Testis (tissue), 2 donors: ENCODE measurements at regions not wholly inside any gene's neighbourhood (a gene's known extent, or its start where the extent isn't known, plus 50 kb on each side); places are given as distances from the start of the nearest gene placed in this dataset.

Source experiments
- DNase-seq: peaks from one replicate; pipeline ENCODE4 v3.0.0-alpha.2; 2019
- H3K27ac ChIP-seq, 2 donors: fragments of 200-600 bp; sonication (generic); one replicate each; pipeline ENCODE4 v1.5.1; 2019
- H3K27me3 ChIP-seq: fragments of 200-600 bp; sonication (generic); one replicate; pipeline ENCODE4 v1.5.1; 2019
- H3K36me3 ChIP-seq: fragments of 200-600 bp; sonication (generic); one replicate; pipeline ENCODE4 v1.5.1; 2017; ENCODE audit warnings: low read depth; ENCODE audit errors: missing control alignments
- H3K4me1 ChIP-seq: fragments of 200-600 bp; sonication (generic); one replicate; pipeline ENCODE4 v1.5.1; 2019
- H3K4me3 ChIP-seq, 2 donors: fragments of 200-600 bp; sonication (generic); one replicate each; pipeline ENCODE4 v1.5.1; 2017 to 2019
- H3K9me3 ChIP-seq: fragments of 200-600 bp; sonication (generic); one replicate; pipeline ENCODE4 v1.5.1; 2017
- CTCF ChIP-seq, 3 experiments: fragments of 450-650 bp in 2 of 3; fragments of 200-600 bp in 1 of 3; sonication (generic) in 1 of 3; IDR thresholded peaks; one replicate each; pipeline ENCODE4 v1.5.1; 2016 to 2019; ENCODE audit warnings: antibody characterized with exemption in 3 of 3, mild to moderate bottlenecking in 2 of 3, moderate library complexity in 1 of 3
- POLR2A ChIP-seq: fragments of 450-650 bp; IDR thresholded peaks from one replicate; pipeline ENCODE4 v1.6.1; 2017; ENCODE audit warnings: antibody characterized with exemption, mild to moderate bottlenecking, moderate library complexity
- WGBS, 2 donors: methylation state at CpG; one replicate each; pipeline ENCODE4 v1.1.5; 2018; 5-methylcytosine and 5-hydroxymethylcytosine counted together
- intact Hi-C: fragments of 100-400 bp; cut with DNase I; formaldehyde crosslinking; loops from one replicate; pipeline ENCODE4 v1.15.1; 2023; ENCODE audit warnings: low total_unique reads

- TF ChIP-seq POLR2A (no peak), CTCF (IDR thresholded peaks at IDR 0.05) (no peak)
- Histone ChIP-seq H3K36me3 (no peaks in the 10 kb centered on the region), H3K4me1 (no peaks in the 10 kb centered on the region), H3K9me3 (no peaks in the 10 kb centered on the region), H3K27ac (no peak overlapping the region), H3K27me3 (no peaks in the 10 kb centered on the region), H3K4me3 (no peak overlapping the region)
- DNase-seq, result no peak
- intact Hi-C loops, result no loop called here
- 89 to 95% methylated on average over 3 to 4 of the region's 4 CpGs for WGBS, 2 donors
These were observed 132.5 kb upstream of the PTER start for GRCh38 chr10:16304311-16304710.

- 61 to 78% methylated on average over 1 of the region's 1 CpG for WGBS, 2 donors
- no peaks in the 10 kb centered on the region for H3K36me3 ChIP-seq
- H3K9me3 ChIP-seq, result no peaks in the 10 kb centered on the region
- no peaks in the 10 kb centered on the region for H3K27me3 ChIP-seq
- TF ChIP-seq POLR2A (no peak), CTCF (IDR thresholded peaks at IDR 0.05) (no peak)
- H3K27ac ChIP-seq, result no peak overlapping the region
- no peaks in the 10 kb centered on the region for H3K4me1 ChIP-seq
- intact Hi-C loops, result no loop called here
- no peak for DNase-seq
- H3K4me3 ChIP-seq, result no peak overlapping the region
These were observed 126.4 kb upstream of the PTER start for GRCh38 chr10:16310440-16310839.

- no peaks in the 10 kb centered on the region for H3K27me3 ChIP-seq
- H3K4me1 ChIP-seq, result no peaks in the 10 kb centered on the region
- no peak for TF ChIP-seq POLR2A
- no peak for TF ChIP-seq CTCF (IDR thresholded peaks at IDR 0.05)
- no peak for DNase-seq
- H3K9me3 ChIP-seq, result no peaks in the 10 kb centered on the region
- no peak overlapping the region for H3K27ac ChIP-seq
- intact Hi-C loops, result no loop called here
- no peak overlapping the region for H3K4me3 ChIP-seq
- no peaks in the 10 kb centered on the region for H3K36me3 ChIP-seq
These were observed 122.6 kb upstream of the PTER start for GRCh38 chr10:16314259-16314658.

- no peak for DNase-seq
- TF ChIP-seq POLR2A (no peak), CTCF (IDR thresholded peaks at IDR 0.05) (no peak)
- intact Hi-C loops, result no loop called here
- H3K4me1 ChIP-seq, result no peaks in the 10 kb centered on the region
- no peaks in the 10 kb centered on the region for H3K27me3 ChIP-seq
- H3K27ac ChIP-seq, result no peak overlapping the region
- no peak overlapping the region for H3K4me3 ChIP-seq
- WGBS, 2 donors, result 84 to 87% methylated on average over 7 of the region's 7 CpGs
- no peaks in the 10 kb centered on the region for H3K36me3 ChIP-seq
- H3K9me3 ChIP-seq, result no peaks in the 10 kb centered on the region
These were observed 119.9 kb upstream of the PTER start for GRCh38 chr10:16316733-16317390.

- Histone ChIP-seq H3K9me3 (no peaks in the 10 kb centered on the region), H3K4me3 (no peak overlapping the region), H3K27ac (no peak overlapping the region), H3K27me3 (no peaks in the 10 kb centered on the region), H3K36me3 (no peaks in the 10 kb centered on the region), H3K4me1 (no peaks in the 10 kb centered on the region)
- intact Hi-C loops, result no loop called here
- DNase-seq, result no peak
- no peak for TF ChIP-seq CTCF (IDR thresholded peaks at IDR 0.05)
- no peak for TF ChIP-seq POLR2A
- 42 to 62% methylated on average over 2 of the region's 2 CpGs for WGBS, 2 donors
These were observed 95.2 kb upstream of the PTER start for GRCh38 chr10:16341637-16342036.
